Right lobe of liver (tissue), 6 donors: ENCODE measurements at regions not wholly inside any gene's neighbourhood (a gene's known extent, or its start where the extent isn't known, plus 50 kb on each side); places are given as distances from the start of the nearest gene placed in this dataset.

Experiments
- ATAC-seq, 4 donors: fragments of 200-7000 bp; cut with Tn5 transposase; one replicate each; pipeline ENCODE4 v1.9.1; 2020; ENCODE audit warnings: mild to moderate bottlenecking in 4 of 4, moderate library complexity in 4 of 4
- DNase-seq, 3 donors: peaks; one replicate each; pipeline ENCODE4 v3.0.0-alpha.2; 2020
- H3K27ac ChIP-seq, 3 donors: fragments of 200-600 bp; one replicate each; pipeline ENCODE4 v1.8.0; 2022
- H3K27me3 ChIP-seq, 2 donors: fragments of 200-600 bp; one replicate each; pipeline ENCODE4 v1.8.0; 2022
- H3K36me3 ChIP-seq, 4 donors: fragments of 200-600 bp; sonication (generic) in 1 of 4; one replicate each; pipeline versions ENCODE4 v1.5.1 to v1.8.0; 2017 to 2022; ENCODE audit warnings: control low read depth in 1 of 4
- H3K4me1 ChIP-seq, 4 donors: fragments of 200-600 bp; sonication (generic) in 1 of 4; one replicate each; pipeline versions ENCODE4 v1.5.1 to v1.8.0; 2017 to 2022; ENCODE audit warnings: control low read depth in 1 of 4
- H3K4me3 ChIP-seq, 3 donors: fragments of 200-600 bp; one replicate each; pipeline ENCODE4 v1.8.0; 2022
- H3K9me3 ChIP-seq, 4 donors: fragments of 200-600 bp; sonication (generic) in 1 of 4; one replicate each; pipeline versions ENCODE4 v1.5.1 to v1.8.0; 2017 to 2022; ENCODE audit warnings: control low read depth in 1 of 4
- CTCF ChIP-seq, 4 donors: fragments of 200-600 bp in 3 of 4; fragments of 450-650 bp in 1 of 4; IDR thresholded peaks; one replicate each; pipeline versions ENCODE4 v1.5.1 to v1.8.0; 2016 to 2022; ENCODE audit warnings: antibody characterized with exemption in 4 of 4, mild to moderate bottlenecking in 2 of 4
- POLR2A ChIP-seq: fragments of 450-650 bp; IDR thresholded peaks from one replicate; pipeline ENCODE4 v1.6.1; 2017; ENCODE audit warnings: antibody characterized with exemption, mild to moderate bottlenecking
- WGBS: methylation state at CpG from one replicate; pipeline ENCODE4 v1.1.6; 2018; ENCODE audit warnings: low coverage, low lambda C conversion rate; ENCODE audit not compliant: insufficient coverage; ENCODE audit errors: missing lambda C conversion rate; 5-methylcytosine and 5-hydroxymethylcytosine counted together
- intact Hi-C, 2 donors: fragments of 100-400 bp; cut with DNase I; formaldehyde crosslinking; loops; one replicate each; pipeline versions ENCODE4 v1.11.2 to v1.14.1; 2022
- donor health status: DM: no; HTN: yes; CAD: no.
- donor health status: DM: no; HTN: no; CAD: no.
- donor health status: DM: no; HTN: no; CAD: no.
- donor health status: DM: no; HTN: yes; CAD: no.
- donor health status: DM: no; HTN: yes; CAD: no.

DNA sequence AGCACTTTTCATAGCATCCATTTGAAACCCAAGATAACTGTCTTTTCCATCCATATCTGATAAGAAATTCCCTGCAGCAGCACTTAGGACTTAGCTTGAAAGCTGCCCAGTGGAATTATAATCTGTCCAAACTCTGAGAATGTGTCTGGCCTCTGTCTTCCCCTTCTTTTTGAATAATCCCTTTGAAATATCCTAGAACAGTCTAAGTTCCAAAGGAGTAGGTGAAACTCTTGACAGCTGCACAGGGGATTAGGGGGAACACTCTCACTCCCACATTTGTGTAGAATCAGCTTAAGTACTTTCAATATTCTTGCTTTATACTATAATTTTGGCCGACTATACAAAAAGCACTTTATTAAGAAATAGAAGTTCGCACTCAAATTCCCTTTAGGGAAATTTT is 157.7 kb downstream of the PAPSS1 start:
- TF ChIP-seq POLR2A (no peak), CTCF (IDR thresholded peaks at IDR 0.05) (no peak)

DNA sequence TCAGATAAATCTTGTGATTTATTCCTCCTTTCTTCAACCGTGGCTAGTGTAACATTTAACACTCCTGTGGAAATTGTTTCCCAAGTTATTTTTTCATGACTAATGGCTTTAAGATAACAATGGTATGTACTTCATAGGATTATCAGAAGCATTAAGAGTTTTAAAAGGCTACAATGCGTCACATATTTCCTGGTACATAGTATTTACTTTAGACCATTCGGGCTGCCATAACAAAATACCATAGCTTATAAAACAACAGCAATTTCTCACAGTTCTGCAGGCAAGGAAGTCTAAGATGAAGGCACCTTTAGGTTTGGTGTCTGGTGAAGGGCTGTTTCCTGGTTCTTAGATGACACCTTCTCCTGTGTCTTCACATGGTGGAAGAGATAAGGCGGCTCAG is 158.6 kb downstream of the PAPSS1 start:
- Histone ChIP-seq H3K4me3 (no peak overlapping the region), H3K36me3 (no peaks in the 10 kb centered on the region), H3K9me3 (peaks cover 0 to 6% (median 0%) of the 10 kb centered on the region in 4 donors), H3K4me1 (no peaks in the 10 kb centered on the region), H3K27me3 (no peaks in the 10 kb centered on the region), H3K27ac (no peak overlapping the region)
- WGBS: 53% methylated on average over 4 of the region's 4 CpGs
- intact Hi-C loops: no loop called here
- TF ChIP-seq POLR2A (no peak), CTCF (IDR thresholded peaks at IDR 0.05) (no peak)
- no peak for DNase-seq
- ATAC-seq: no peak

More for the DNA sequence above, 157.7 kb downstream of the PAPSS1 start:
- WGBS: 90% methylated on average over 2 of the region's 2 CpGs
- H3K4me1 ChIP-seq: no peaks in the 10 kb centered on the region
- H3K4me3 ChIP-seq: no peak overlapping the region
- intact Hi-C loops: no loop called here
- no peak overlapping the region for H3K27ac ChIP-seq
- H3K9me3 ChIP-seq: peaks cover 0 to 6% (median 0%) of the 10 kb centered on the region in 4 donors
- H3K27me3 ChIP-seq: no peaks in the 10 kb centered on the region
- H3K36me3 ChIP-seq: no peaks in the 10 kb centered on the region
- ATAC-seq: no peak
- DNase-seq: no peak

- ATAC-seq: no peak
- H3K27ac ChIP-seq: no peak overlapping the region
- intact Hi-C loops: no loop called here
- no peak for DNase-seq
- peaks cover 0 to 6% (median 0%) of the 10 kb centered on the region in 4 donors for H3K9me3 ChIP-seq
- no peak overlapping the region for H3K4me3 ChIP-seq
- H3K4me1 ChIP-seq: no peaks in the 10 kb centered on the region
- H3K36me3 ChIP-seq: no peaks in the 10 kb centered on the region
- TF ChIP-seq POLR2A: no peak
- TF ChIP-seq CTCF (IDR thresholded peaks at IDR 0.05): no peak
- no peaks in the 10 kb centered on the region for H3K27me3 ChIP-seq
Observed at GRCh38 chr4:107559653-107560052, 160.4 kb downstream of the PAPSS1 start.

GRCh38 chr4:107552306-107552705 is 167.7 kb downstream of the PAPSS1 start:
- 69% methylated on average over 3 of the region's 3 CpGs for WGBS
- DNase-seq (no peak), ATAC-seq (no peak)
- Histone ChIP-seq H3K9me3 (no peaks in the 10 kb centered on the region), H3K27me3 (no peaks in the 10 kb centered on the region), H3K4me1 (no peaks in the 10 kb centered on the region), H3K36me3 (no peaks in the 10 kb centered on the region), H3K4me3 (no peak overlapping the region), H3K27ac (no peak overlapping the region)
- TF ChIP-seq CTCF (IDR thresholded peaks at IDR 0.05): no peak
- no peak for TF ChIP-seq POLR2A
- intact Hi-C loops: no loop called here

DNA sequence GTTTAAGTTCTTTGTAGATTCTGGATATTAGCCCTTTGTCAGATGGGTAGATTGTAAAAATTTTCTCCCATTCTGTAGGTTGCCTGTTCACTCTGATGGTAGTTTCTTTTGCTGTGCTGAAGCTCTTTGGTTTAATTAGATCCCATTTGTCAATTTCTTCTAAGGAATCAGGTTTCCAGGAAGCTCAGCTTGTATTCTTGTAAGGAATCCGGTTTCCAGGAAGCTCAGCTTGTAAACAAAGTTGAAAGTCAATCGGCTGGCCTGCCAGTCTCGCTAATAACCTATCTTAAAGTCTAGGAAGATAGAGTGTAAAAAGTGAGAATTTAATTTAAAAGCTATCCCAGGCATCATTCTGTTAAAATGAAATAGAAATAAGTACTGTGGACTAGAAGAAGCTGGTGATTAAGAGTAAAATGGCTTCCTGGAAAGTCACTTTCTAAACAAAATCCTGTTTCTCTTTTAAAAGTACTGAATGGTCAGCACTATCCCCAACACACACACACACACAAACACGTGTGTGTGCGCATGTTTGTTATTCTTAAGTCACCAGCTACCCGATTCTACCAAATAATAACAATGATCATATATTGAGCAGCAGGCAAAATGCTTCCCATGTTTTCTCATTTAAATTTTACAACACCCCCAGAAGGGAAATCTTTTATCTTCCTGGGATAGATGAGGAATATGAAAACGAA is 171.7 kb downstream of the PAPSS1 start:
- TF ChIP-seq CTCF (IDR thresholded peaks at IDR 0.05) (no peak), POLR2A (no peak)
- Histone ChIP-seq H3K27ac (no peak overlapping the region), H3K4me3 (no peak overlapping the region), H3K36me3 (no peaks in the 10 kb centered on the region), H3K4me1 (no peaks in the 10 kb centered on the region), H3K9me3 (no peaks in the 10 kb centered on the region), H3K27me3 (no peaks in the 10 kb centered on the region)
- intact Hi-C loops: no loop called here
- no peak for DNase-seq
- no peak for ATAC-seq
- 29% methylated on average over 7 of the region's 7 CpGs for WGBS
